ENCODE measurements at regions not wholly inside any gene's neighbourhood (a gene's known extent, or its start where the extent isn't known, plus 50 kb on each side); places are given as distances from the start of the nearest gene placed in this dataset.

- no peak for TF ChIP-seq POLR2AphosphoS5 (IDR thresholded peaks at IDR 0.05; ENCODE audit: low read depth)
- TF ChIP-seq, protein P1, sequence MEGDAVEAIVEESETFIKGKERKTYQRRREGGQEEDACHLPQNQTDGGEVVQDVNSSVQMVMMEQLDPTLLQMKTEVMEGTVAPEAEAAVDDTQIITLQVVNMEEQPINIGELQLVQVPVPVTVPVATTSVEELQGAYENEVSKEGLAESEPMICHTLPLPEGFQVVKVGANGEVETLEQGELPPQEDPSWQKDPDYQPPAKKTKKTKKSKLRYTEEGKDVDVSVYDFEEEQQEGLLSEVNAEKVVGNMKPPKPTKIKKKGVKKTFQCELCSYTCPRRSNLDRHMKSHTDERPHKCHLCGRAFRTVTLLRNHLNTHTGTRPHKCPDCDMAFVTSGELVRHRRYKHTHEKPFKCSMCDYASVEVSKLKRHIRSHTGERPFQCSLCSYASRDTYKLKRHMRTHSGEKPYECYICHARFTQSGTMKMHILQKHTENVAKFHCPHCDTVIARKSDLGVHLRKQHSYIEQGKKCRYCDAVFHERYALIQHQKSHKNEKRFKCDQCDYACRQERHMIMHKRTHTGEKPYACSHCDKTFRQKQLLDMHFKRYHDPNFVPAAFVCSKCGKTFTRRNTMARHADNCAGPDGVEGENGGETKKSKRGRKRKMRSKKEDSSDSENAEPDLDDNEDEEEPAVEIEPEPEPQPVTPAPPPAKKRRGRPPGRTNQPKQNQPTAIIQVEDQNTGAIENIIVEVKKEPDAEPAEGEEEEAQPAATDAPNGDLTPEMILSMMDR (conservative IDR thresholded peaks at IDR 0.05; ENCODE audit: low read depth in 2 of 2): no peak
Observed at GRCh38 chr5:51518607-51519006, 135.4 kb downstream of the ISL1 start.
